GM19395 (cell line): ENCODE measurements at regions not wholly inside any gene's neighbourhood (a gene's known extent, or its start where the extent isn't known, plus 50 kb on each side); places are given as distances from the start of the nearest gene placed in this dataset.

Source experiments
- ATAC-seq: cut with Tn5 transposase; IDR thresholded peaks from one replicate; pipeline ENCODE4 v1.9.1; 2021; ENCODE audit warnings: mild to moderate bottlenecking, moderate library complexity; ENCODE audit not compliant: unreplicated experiment

- no peak for ATAC-seq
Observed at GRCh38 chr1:71193153-71193552, 112.3 kb upstream of the ZRANB2 start.

- ATAC-seq, result no peak
Observed at GRCh38 chr1:71191520-71191919, 110.7 kb upstream of the ZRANB2 start.

- no peak for ATAC-seq
Observed at GRCh38 chr1:71190843-71191242, 110.0 kb upstream of the ZRANB2 start.

GRCh38 chr1:71184410-71184809 lies 103.6 kb upstream of the ZRANB2 start:
- ATAC-seq, result no peak

GRCh38 chr1:71179997-71180396 lies 99.2 kb upstream of the ZRANB2 start:
- no peak for ATAC-seq

- ATAC-seq, result no peak
Observed at GRCh38 chr1:71170925-71171324, 90.1 kb upstream of the ZRANB2 start.

GRCh38 chr1:71167505-71167904 lies 86.7 kb upstream of the ZRANB2 start:
- no peak for ATAC-seq

- no peak for ATAC-seq
Observed at GRCh38 chr1:71166178-71167173, 85.6 kb upstream of the ZRANB2 start.

- no peak for ATAC-seq
Observed at GRCh38 chr1:71157715-71158114, 76.9 kb upstream of the ZRANB2 start.

GRCh38 chr1:71157151-71157550 lies 76.3 kb upstream of the ZRANB2 start:
- ATAC-seq, result no peak

- no peak for ATAC-seq
Observed at GRCh38 chr1:71156590-71156989, 75.8 kb upstream of the ZRANB2 start.

- ATAC-seq, result no peak
Observed at GRCh38 chr1:71154429-71154828, 73.6 kb upstream of the ZRANB2 start.

GRCh38 chr1:71153826-71154225 lies 73.0 kb upstream of the ZRANB2 start:
- no peak for ATAC-seq

- no peak for ATAC-seq
Observed at GRCh38 chr1:71147637-71148360, 67.0 kb upstream of the ZRANB2 start.

GRCh38 chr1:71135571-71135970 lies 54.7 kb upstream of the ZRANB2 start:
- ATAC-seq, result no peak
